ENCODE measurements at regions not wholly inside any gene's neighbourhood (a gene's known extent, or its start where the extent isn't known, plus 50 kb on each side); places are given as distances from the start of the nearest gene placed in this dataset.
"Not testable (repeated sequence)": the region's sequence is repeated elsewhere in the genome, so short reads cannot be mapped to it uniquely, and the experiment has no call there.

- no peak for TF ChIP-seq CTCF (conservative IDR thresholded peaks at IDR 0.05; ENCODE audit: low read depth, low read length)
- no peak for DNase-seq (ENCODE audit: low read depth)
- no peak overlapping the region for H3K4me3 ChIP-seq (ENCODE audit: low read depth, low read length)
These were observed 408.4 kb downstream of the NTRK2 start for GRCh38 chr9:85077944-85078343.

GRCh38 chr9:85077146-85077545 is 407.6 kb downstream of the NTRK2 start:
- DNase-seq (ENCODE audit: low read depth); H3K4me3 ChIP-seq (ENCODE audit: low read depth, low read length): not testable (repeated sequence)

Measured in choroid plexus epithelial cell (primary cell).